Osteocyte (in vitro differentiated cells): ENCODE measurements at regions not wholly inside any gene's neighbourhood (a gene's known extent, or its start where the extent isn't known, plus 50 kb on each side); places are given as distances from the start of the nearest gene placed in this dataset.

Experiments
- DNase-seq: peaks from one replicate; pipeline ENCODE4 v3.0.0; 2021; ENCODE audit warnings: mixed read lengths; ENCODE audit not compliant: unreplicated experiment; ENCODE audit errors: extremely low spot score
- H3K27ac Mint-ChIP-seq: one replicate; pipeline ENCODE4 v1.8.0; 2021; ENCODE audit warnings: mild to moderate bottlenecking, mixed read lengths; ENCODE audit not compliant: unreplicated experiment
- H3K27me3 Mint-ChIP-seq: one replicate; pipeline ENCODE4 v1.8.0; 2021; ENCODE audit warnings: mixed read lengths; ENCODE audit not compliant: unreplicated experiment
- H3K36me3 Mint-ChIP-seq: one replicate; pipeline ENCODE4 v1.8.0; 2021; ENCODE audit warnings: mixed read lengths; ENCODE audit not compliant: unreplicated experiment
- H3K4me1 Mint-ChIP-seq: one replicate; pipeline ENCODE4 v1.8.0; 2021; ENCODE audit warnings: mixed read lengths; ENCODE audit not compliant: unreplicated experiment
- H3K4me3 Mint-ChIP-seq: one replicate; pipeline ENCODE4 v1.8.0; 2021; ENCODE audit warnings: mild to moderate bottlenecking, moderate library complexity, mixed read lengths; ENCODE audit not compliant: unreplicated experiment
- H3K9me3 Mint-ChIP-seq: one replicate; pipeline ENCODE4 v1.8.0; 2021; ENCODE audit warnings: mixed read lengths; ENCODE audit not compliant: unreplicated experiment
- CTCF ChIP-seq: fragments of 200-600 bp; sonication (generic); IDR thresholded peaks from 2 replicates; pipeline ENCODE4 v1.5.0; 2021; ENCODE audit warnings: antibody characterized with exemption, mild to moderate bottlenecking, moderate library complexity

GRCh38 chrX:42273387-42273786 lies 350.0 kb upstream of the CASK start:
- Mint-ChIP-seq H3K27me3 (no peaks in the 10 kb centered on the region), H3K4me3 (no peak overlapping the region), H3K27ac (no peak overlapping the region), H3K36me3 (no peaks in the 10 kb centered on the region), H3K4me1 (no peaks in the 10 kb centered on the region), H3K9me3 (no peaks in the 10 kb centered on the region)
- no peak for DNase-seq
- TF ChIP-seq CTCF, result no peak

GRCh38 chrX:42269186-42269585 lies 345.8 kb upstream of the CASK start:
- no peaks in the 10 kb centered on the region for H3K36me3 Mint-ChIP-seq

GRCh38 chrX:42260854-42261253 lies 337.5 kb upstream of the CASK start:
- Mint-ChIP-seq H3K27ac (no peak overlapping the region), H3K9me3 (peaks cover 10% of the 10 kb centered on the region), H3K4me3 (no peak overlapping the region), H3K36me3 (no peaks in the 10 kb centered on the region), H3K27me3 (no peaks in the 10 kb centered on the region), H3K4me1 (no peaks in the 10 kb centered on the region)
- no peak for TF ChIP-seq CTCF
- DNase-seq, result no peak

More at GRCh38 chrX:42269186-42269585, 345.8 kb upstream of the CASK start:
- Mint-ChIP-seq H3K27ac (no peak overlapping the region), H3K4me1 (no peaks in the 10 kb centered on the region), H3K9me3 (no peaks in the 10 kb centered on the region), H3K27me3 (no peaks in the 10 kb centered on the region), H3K4me3 (no peak overlapping the region)
- DNase-seq, result no peak
- TF ChIP-seq CTCF, result no peak

GRCh38 chrX:42248226-42248625 lies 324.9 kb upstream of the CASK start:
- H3K36me3 Mint-ChIP-seq, result no peaks in the 10 kb centered on the region
- H3K27ac Mint-ChIP-seq, result no peak overlapping the region
- no peak for DNase-seq
- no peaks in the 10 kb centered on the region for H3K27me3 Mint-ChIP-seq
- peaks cover 7% of the 10 kb centered on the region for H3K9me3 Mint-ChIP-seq
- no peak for TF ChIP-seq CTCF
- no peak overlapping the region for H3K4me3 Mint-ChIP-seq
- no peaks in the 10 kb centered on the region for H3K4me1 Mint-ChIP-seq

GRCh38 chrX:42247241-42247640 lies 323.9 kb upstream of the CASK start:
- Mint-ChIP-seq H3K4me1 (no peaks in the 10 kb centered on the region), H3K27me3 (no peaks in the 10 kb centered on the region), H3K9me3 (peaks cover 7% of the 10 kb centered on the region), H3K36me3 (no peaks in the 10 kb centered on the region), H3K4me3 (no peak overlapping the region), H3K27ac (no peak overlapping the region)
- TF ChIP-seq CTCF, result no peak
- DNase-seq, result no peak
